Bone marrow (tissue), 2 donors: ENCODE measurements at regions not wholly inside any gene's neighbourhood (a gene's known extent, or its start where the extent isn't known, plus 50 kb on each side); places are given as distances from the start of the nearest gene placed in this dataset.

Experiments used
- DNase-seq, 2 donors: peaks; one replicate each; lab custom pipeline; 2025; lab: John Stamatoyannopoulos, UW

DNA sequence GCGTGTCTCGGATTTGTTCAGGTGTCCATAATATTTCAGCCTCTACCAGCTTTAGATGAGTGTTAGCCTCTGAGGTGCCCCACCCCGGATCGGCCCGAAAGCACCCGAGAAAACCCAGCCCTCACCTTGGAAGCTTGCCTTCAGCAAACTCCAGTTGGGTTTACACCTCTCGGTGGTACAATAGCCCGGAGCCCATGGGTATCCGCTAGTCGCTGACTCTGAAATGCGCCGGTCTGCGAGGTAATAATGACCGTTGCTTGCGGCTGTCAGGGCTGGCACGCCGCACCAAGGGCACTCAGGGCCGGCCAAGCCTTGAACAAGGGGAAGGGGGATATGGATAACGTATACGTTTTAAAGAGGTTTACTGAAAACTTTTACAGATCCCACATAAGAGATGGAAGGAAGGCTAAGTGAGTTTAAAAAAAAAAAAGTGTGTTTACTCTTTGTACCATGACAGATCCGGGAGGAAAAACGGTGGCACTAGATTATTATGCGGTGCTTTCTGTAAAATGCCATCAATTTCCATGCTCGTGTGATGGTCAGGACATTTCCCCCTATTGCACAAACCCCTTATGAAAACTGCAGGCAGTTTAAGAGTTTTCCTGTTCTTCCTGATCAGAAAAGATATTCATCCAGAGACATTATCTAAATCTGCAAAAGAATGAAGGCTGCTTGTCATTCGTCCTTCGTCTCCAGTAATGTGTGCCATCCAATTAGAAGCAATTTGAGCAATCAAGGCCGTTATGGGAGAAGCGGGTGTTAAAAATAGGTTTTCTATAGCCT lies 124.2 kb downstream of the TMEM161B start:
- DNase-seq, result no peak

GRCh38 chr5:88143693-88144218 lies 124.9 kb downstream of the TMEM161B start:
- no peak for DNase-seq

DNA sequence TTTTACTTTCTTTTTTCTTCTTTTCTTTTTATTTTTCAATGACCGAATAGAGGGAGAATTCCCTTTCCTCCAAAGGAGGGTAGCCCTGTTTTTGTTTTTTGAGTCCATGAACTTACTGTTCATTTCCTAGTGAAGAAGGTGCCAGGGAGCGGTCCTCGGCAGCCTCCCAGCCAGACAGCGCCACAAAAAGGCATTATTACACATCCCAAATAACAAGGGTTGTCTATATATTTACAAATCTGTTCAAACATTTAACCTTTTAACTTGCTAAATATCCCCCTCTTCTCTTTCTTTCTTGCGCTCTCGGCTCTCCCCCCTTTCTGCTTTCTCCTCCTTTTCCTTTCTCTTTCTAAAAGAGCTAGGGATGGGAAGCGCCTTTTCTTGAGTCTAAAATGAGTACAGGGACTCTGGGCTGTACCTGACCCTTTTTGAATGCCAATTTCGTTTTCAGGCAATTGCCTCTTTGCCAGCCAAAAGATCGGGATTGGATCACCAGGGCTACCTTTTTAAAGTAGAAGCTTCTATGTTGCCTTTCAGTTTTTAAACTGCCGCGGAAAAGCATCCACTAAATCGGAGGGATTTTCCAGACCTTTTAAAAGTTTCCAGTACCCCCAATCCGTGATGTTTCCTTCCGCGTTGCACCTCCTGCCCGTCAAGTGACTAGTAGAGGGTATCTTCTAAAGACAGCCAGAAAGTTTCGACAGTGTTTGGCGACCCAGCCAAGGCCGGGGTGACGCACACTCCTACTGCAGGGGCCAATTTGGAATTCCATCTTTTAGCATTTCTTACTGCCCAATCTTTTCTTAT lies 125.6 kb downstream of the TMEM161B start:
- no peak for DNase-seq

- DNase-seq, result no peak
Measured at GRCh38 chr5:88142636-88142885, 126.1 kb downstream of the TMEM161B start.

- DNase-seq, result peak; percentile 69 to 71
Measured at GRCh38 chr5:88140856-88141752, 127.5 kb downstream of the TMEM161B start.

DNA sequence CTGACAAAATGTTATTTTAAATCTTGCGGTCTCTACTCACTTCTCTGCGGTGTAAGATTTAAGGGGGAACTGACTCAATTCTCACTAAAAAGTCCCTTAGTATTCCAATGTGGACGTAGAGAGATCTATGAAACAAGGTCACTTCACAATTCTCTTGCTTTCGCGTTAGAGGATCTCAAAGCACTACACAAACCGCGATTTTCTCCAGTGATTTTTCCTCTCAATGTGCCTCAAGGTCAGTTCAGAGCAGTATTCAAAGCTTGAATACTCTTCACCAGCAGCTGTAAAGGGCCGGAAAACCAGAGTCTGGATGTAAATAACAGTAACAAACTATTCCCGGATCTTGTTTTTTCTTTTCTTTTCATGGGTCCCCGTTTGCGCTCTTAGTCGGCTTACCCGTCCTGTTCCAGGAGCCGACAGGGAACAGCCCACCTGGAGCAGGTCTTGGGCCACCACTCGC lies 128.2 kb downstream of the TMEM161B start:
- no peak for DNase-seq

- no peak for DNase-seq
Measured at GRCh38 chr5:88130211-88130815, 138.3 kb downstream of the TMEM161B start.

GRCh38 chr5:88128813-88129212 lies 139.8 kb downstream of the TMEM161B start:
- no peak for DNase-seq

GRCh38 chr5:88119535-88120125 lies 149.0 kb downstream of the TMEM161B start:
- DNase-seq, result no peak

GRCh38 chr5:88118179-88118578 lies 150.5 kb downstream of the TMEM161B start:
- no peak for DNase-seq

GRCh38 chr5:88117546-88117945 lies 151.1 kb downstream of the TMEM161B start:
- no peak for DNase-seq

DNA sequence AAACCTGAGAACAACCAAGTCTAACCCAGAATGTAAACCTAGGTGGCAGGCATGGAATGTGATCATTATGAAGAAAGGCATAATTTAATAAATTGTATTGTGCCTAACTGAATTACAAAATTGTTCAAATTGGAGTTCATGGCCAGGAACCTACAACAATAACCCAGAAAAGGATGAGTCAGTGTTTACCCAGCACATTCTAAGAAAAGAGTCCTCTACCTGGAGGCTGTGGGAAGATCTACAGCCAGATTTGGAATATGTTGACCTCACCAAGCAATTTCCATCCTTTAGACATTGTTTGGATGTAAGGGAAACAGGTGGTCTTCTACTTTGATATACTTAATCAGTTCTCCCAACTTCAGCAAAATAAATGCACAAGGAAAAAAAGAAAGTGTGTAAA lies 152.2 kb downstream of the TMEM161B start:
- no peak for DNase-seq

DNA sequence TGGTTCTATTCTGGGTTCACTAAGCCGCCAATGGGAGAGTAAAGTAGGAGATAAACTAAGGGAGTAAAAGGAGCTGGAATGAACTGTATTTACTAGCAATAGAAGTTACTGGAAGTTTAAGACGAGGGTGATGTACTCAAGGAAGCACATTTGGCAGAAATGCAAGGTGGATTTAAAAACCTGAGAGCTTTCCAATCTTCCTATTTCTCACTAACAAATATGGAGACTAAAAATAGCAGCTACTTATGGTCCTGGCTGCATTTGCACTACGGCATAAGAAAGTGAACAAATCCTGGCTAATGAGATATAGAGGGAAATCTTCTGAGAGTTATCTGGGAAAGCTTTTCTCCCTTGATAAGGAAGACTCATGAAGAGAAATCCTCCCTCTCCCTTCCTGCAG lies 153.4 kb downstream of the TMEM161B start:
- DNase-seq, result no peak

DNA sequence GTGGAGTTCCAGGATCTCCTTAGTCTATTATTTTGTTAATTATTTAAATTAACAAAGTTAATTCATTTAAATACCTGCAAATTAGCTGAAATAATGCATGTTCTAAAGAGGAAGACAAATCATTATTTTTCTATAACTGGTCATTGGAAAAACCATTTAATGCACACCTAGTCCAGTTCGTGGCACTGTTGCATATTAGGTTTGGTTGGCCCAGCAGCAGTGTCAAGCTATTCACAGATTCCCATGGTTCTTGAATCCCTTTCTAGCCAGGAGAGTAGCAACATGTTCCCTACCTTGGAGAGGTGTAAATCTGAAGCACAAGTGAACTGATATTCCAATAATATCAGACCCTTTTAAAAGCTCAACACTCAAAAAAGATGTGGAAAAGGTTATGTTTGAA lies 155.2 kb downstream of the TMEM161B start:
- DNase-seq, result no peak

DNA sequence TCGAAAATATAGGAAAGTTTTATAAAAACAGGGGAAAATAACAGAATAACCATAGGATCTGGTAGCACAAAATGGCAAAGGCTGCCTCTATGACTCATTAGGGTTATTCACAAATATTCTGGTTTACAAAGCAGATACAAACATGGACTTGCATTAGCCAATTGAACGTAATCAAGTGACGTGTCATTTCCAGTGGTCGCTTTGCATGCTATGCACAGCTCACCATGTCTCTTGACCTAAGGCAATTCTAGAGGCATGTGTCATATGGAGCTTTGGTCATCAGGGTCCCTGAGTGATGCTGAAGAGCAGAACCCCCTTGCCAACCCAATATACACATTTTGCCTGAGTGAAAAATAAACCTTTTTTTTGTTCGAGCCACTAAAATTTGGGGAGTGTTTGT lies 158.8 kb downstream of the TMEM161B start:
- no peak for DNase-seq

- DNase-seq, result no peak
Measured at GRCh38 chr5:88108490-88109279, 160.0 kb downstream of the TMEM161B start.

DNA sequence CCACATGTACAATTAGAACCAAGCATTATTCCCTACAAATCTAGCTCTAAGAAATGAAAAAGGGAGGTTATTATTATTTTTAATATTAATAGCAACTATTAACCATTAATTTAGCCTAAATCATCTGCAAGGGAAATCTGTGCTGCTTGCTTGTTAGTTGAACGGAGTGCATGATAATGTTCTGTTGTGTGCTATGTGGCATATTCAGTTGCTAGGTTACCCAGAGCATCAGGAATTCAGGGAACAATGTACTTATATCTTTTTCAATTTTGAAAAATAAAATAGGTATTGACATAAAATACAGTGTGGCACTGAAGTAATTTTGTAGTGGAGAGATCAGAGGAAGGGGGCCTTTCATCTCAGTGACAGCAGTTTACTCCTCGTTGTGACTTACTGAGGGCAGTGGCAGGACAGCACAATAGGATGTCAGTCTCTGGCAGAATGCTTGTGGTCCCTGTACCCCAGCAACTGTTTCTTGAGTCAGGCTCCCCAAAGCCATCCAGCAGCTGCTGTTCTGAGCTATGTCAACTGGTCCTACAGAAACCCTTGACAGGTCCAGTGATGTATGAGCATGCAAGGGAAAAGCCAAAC lies 173.6 kb downstream of the TMEM161B start:
- DNase-seq, result no peak

DNA sequence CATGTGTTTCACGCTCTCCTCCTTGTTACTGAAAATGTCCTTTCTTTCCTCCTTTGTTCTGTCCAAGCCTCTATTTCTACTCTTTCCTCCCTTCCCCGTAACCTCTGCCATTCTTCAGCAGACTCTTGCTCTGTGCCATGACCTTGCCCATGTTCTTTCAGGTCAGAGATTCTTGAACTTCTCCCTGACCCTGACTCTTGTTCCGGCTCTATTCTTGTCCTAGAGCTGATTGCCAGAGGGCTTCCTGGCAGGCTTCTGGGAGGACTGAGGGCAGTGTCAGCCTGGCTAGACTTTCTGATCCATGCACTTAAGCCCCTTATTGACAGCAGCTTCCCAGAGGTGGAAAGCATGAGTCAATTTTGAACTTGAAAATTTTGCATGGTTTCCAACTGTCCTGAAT lies 174.2 kb downstream of the TMEM161B start:
- no peak for DNase-seq

DNA sequence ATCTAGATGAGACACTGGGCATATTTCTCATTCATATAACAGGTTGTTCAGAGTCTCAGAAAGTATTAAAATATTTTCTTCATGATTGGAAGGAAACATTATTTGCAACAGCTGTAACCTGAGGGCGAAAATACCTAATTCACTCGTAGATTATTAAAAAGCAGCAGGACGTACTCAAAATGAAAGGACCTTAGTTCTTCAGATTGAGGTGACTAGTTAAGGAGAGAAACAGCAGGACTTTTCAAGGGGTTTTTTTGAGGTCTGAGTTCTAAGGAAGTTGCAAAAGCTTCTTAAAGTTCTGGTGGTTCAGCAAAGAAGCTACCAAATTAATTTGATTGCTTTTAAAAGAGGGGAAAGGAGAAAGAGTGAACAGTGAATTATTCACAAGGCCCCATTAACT lies 174.9 kb downstream of the TMEM161B start:
- DNase-seq, result no peak

DNA sequence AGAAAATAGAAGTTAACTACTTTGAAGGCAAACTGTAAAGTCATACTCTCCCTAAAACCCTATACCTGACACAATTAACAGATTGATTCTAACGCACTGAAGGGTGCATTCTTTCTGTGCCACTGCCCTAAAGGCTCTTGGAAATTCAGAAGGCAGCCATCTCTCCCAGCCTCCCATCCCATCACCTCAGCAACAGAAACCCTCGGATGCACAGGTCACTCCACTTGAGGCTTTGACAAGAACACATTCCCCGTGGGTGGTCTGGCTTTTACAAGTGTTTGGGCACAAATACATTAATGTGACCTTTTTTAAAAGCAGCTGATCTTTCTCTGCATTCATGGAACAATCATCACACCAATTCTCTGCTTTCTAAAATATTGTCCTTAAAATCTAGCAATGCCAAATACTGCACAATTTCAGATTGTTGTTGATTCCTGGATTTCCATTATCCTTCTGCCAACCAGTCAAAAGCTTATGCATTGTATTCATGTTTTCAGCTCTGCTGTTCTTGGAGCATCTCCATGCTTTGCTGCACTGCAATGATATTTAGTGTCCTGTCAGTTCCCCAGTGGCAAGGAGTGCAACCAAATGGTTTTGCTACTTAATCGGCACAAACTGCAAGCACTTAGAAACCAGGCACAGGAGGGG lies 175.6 kb downstream of the TMEM161B start:
- no peak for DNase-seq
